Endodermal cell (in vitro differentiated cells): ENCODE measurements at regions not wholly inside any gene's neighbourhood (a gene's known extent, or its start where the extent isn't known, plus 50 kb on each side); places are given as distances from the start of the nearest gene placed in this dataset.

Source experiments
- DNase-seq: peaks from one replicate; pipeline ENCODE4 v3.0.0-alpha.2; 2017
- H3K27ac ChIP-seq: 2 replicates; pipeline ENCODE4 v1.5.1; 2013; ENCODE audit warnings: mild to moderate bottlenecking, low read depth, low read length, moderate library complexity
- H3K27me3 ChIP-seq: 2 replicates; pipeline ENCODE4 v1.6.1; 2013; ENCODE audit warnings: mild to moderate bottlenecking, low read length, moderate library complexity; ENCODE audit not compliant: insufficient read depth, control insufficient read depth, poor library complexity, severe bottlenecking
- H3K36me3 ChIP-seq: 2 replicates; pipeline ENCODE4 v1.7.0; 2013; ENCODE audit warnings: mild to moderate bottlenecking, low read length, moderate library complexity; ENCODE audit not compliant: control insufficient read depth, insufficient read depth
- H3K4me1 ChIP-seq: one replicate; pipeline ENCODE4 v1.7.0; 2013; ENCODE audit warnings: low read length; ENCODE audit not compliant: control insufficient read depth, insufficient read depth
- H3K4me3 ChIP-seq: 2 replicates; pipeline ENCODE4 v1.5.1; 2013; ENCODE audit warnings: mild to moderate bottlenecking, low read length, moderate library complexity
- H3K9ac ChIP-seq: 2 replicates; pipeline ENCODE4 v1.6.1; 2013; ENCODE audit warnings: mild to moderate bottlenecking, low read length, moderate library complexity; ENCODE audit not compliant: poor library complexity, severe bottlenecking; ENCODE audit errors: extremely low read depth
- H3K9me3 ChIP-seq: 2 replicates; pipeline ENCODE4 v1.6.1; 2013; ENCODE audit warnings: mild to moderate bottlenecking, low read length, moderate library complexity; ENCODE audit not compliant: control insufficient read depth
- H3K27ac Mint-ChIP-seq: 2 replicates; pipeline ENCODE4 v1.8.0; 2020; ENCODE audit warnings: mixed read lengths
- H3K27me3 Mint-ChIP-seq: 2 replicates; pipeline ENCODE4 v1.8.0; 2021; ENCODE audit warnings: mild to moderate bottlenecking, mixed read lengths; ENCODE audit not compliant: insufficient read depth
- H3K36me3 Mint-ChIP-seq: 2 replicates; pipeline ENCODE4 v1.8.0; 2020; ENCODE audit warnings: low read depth, mixed read lengths
- H3K4me1 Mint-ChIP-seq: 2 replicates; pipeline ENCODE4 v1.8.0; 2020; ENCODE audit warnings: mixed read lengths
- H3K4me3 Mint-ChIP-seq: 2 replicates; pipeline ENCODE4 v1.8.0; 2020; ENCODE audit warnings: mild to moderate bottlenecking, moderate library complexity, mixed read lengths
- H3K9me3 Mint-ChIP-seq: 2 replicates; pipeline ENCODE4 v1.8.0; 2020; ENCODE audit warnings: mild to moderate bottlenecking, mixed read lengths
- WGBS, 2 experiments: methylation state at CpG; one replicate each; pipeline versions ENCODE4 v1.1.5 to v1.1.7; 2013; ENCODE audit warnings: missing lambda C conversion rate in 2 of 2, mixed read lengths in 1 of 2; ENCODE audit not compliant: insufficient coverage in 1 of 2, insufficient read length in 1 of 2; 5-methylcytosine and 5-hydroxymethylcytosine counted together
- TF ChIP-seq, protein P1 (sequence below): fragments of 200-600 bp; sonication (generic); conservative IDR thresholded peaks from 2 replicates; pipeline ENCODE4 v1.5.0; 2021; ENCODE audit warnings: antibody characterized with exemption, mild to moderate bottlenecking

DNA sequence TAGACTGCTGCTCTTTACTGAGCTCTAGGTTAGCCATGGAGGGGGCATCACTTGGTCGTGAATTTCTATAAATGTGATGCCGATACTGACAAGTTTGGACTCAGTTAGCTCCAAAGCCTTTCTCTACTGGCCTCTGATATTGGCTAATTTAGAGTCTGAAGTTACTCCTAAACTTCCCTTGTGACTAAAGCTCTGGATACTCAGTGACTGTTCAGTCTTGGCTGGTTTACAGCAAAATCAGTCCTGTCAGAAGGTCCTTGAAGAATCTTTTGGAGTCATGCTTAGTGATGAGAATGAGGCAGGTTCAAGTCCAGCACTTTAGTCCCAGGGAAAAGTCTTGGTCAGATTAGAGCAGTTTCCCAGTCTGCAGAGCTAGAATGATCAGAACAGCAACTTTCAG, 197.5 kb upstream of the HS3ST4 start:
- Histone ChIP-seq H3K4me1 (no peaks in the 10 kb centered on the region), H3K9me3 (peaks cover 22% of the 10 kb centered on the region), H3K27me3 (no peaks in the 10 kb centered on the region), H3K27ac (no peak overlapping the region), H3K36me3 (no peaks in the 10 kb centered on the region), H3K9ac (no peak overlapping the region), H3K4me3 (no peak overlapping the region)
- 83 to 97% methylated on average over 2 of the region's 2 CpGs for WGBS, 2 experiments
- H3K36me3 Mint-ChIP-seq = no peaks in the 10 kb centered on the region
- no peak overlapping the region for H3K4me3 Mint-ChIP-seq
- H3K9me3 Mint-ChIP-seq = peaks cover 14% of the 10 kb centered on the region
- H3K4me1 Mint-ChIP-seq = peaks cover 29% of the 10 kb centered on the region
- no peak for DNase-seq
- H3K27me3 Mint-ChIP-seq = no peaks in the 10 kb centered on the region
- no peak overlapping the region for H3K27ac Mint-ChIP-seq
- TF ChIP-seq, protein P1, sequence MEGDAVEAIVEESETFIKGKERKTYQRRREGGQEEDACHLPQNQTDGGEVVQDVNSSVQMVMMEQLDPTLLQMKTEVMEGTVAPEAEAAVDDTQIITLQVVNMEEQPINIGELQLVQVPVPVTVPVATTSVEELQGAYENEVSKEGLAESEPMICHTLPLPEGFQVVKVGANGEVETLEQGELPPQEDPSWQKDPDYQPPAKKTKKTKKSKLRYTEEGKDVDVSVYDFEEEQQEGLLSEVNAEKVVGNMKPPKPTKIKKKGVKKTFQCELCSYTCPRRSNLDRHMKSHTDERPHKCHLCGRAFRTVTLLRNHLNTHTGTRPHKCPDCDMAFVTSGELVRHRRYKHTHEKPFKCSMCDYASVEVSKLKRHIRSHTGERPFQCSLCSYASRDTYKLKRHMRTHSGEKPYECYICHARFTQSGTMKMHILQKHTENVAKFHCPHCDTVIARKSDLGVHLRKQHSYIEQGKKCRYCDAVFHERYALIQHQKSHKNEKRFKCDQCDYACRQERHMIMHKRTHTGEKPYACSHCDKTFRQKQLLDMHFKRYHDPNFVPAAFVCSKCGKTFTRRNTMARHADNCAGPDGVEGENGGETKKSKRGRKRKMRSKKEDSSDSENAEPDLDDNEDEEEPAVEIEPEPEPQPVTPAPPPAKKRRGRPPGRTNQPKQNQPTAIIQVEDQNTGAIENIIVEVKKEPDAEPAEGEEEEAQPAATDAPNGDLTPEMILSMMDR = no peak

DNA sequence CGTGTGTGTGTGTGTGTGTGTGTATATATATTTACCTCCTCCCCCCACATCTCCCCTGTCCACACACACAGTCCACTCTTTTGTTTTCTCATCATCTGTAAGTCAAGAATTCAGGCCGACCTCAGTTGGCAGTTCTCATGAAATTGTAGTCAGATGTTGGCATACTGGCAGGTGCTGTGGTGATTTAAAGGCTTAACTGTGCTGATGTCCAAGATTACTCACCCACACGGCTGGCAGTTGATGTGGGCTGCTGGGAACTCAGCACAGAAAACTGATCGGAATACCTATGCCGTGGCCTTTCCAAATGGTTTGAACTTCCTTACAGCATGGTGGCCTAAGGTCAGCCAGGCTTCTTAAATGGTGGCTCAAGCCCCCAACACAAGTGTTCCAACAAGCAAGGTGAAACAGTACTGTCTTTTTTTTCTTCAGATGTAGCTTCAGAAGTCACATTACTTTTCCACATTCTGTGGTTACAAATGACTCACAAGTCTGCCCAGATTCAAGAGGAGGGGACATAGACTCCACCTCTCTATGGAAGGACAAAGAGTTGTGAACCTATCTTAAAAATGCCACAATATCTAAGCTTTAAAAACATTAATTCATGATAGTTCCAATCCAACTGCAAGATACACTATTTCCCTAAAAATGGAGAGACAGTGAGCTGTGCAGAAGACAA, 198.5 kb upstream of the HS3ST4 start:
- H3K27ac ChIP-seq = no peak overlapping the region
- Mint-ChIP-seq H3K27ac (no peak overlapping the region), H3K4me3 (no peak overlapping the region), H3K4me1 (peaks cover 22% of the 10 kb centered on the region), H3K27me3 (no peaks in the 10 kb centered on the region), H3K36me3 (no peaks in the 10 kb centered on the region), H3K9me3 (peaks cover 16% of the 10 kb centered on the region)
- no peaks in the 10 kb centered on the region for H3K27me3 ChIP-seq
- 93 to 100% methylated on average over 3 to 4 of the region's 5 CpGs for WGBS, 2 experiments
- DNase-seq = no peak
- H3K4me1 ChIP-seq = no peaks in the 10 kb centered on the region
- H3K36me3 ChIP-seq = no peaks in the 10 kb centered on the region
- H3K9ac ChIP-seq = no peak overlapping the region
- TF ChIP-seq, protein P1 = no peak
- H3K4me3 ChIP-seq = no peak overlapping the region
- peaks cover 22% of the 10 kb centered on the region for H3K9me3 ChIP-seq

DNA sequence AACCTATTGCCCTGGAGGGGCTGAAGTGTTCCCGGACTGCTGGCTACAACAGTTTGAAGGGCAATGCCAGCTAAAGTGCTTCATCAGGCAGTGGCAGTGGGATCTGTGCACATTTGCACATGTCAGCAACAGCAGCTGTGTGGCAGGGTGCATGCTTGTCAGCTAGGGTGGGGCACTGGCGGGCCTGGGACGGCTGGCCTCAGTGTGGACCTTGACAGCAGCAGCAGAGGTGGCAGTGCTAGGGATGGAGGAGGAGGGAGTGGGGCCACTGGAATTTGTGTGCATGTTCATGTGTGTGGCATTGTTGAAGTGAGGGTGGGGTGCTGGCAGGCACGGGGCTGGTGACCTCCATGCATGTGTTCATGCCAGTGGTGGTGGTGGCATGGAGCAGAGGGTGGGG, 203.3 kb upstream of the HS3ST4 start:
- Histone ChIP-seq H3K4me3 (no peak overlapping the region), H3K9ac (no peak overlapping the region), H3K27ac (no peak overlapping the region), H3K9me3 (peaks cover 13% of the 10 kb centered on the region), H3K4me1 (no peaks in the 10 kb centered on the region), H3K27me3 (no peaks in the 10 kb centered on the region), H3K36me3 (no peaks in the 10 kb centered on the region)
- TF ChIP-seq, protein P1 = no peak
- Mint-ChIP-seq H3K4me3 (no peak overlapping the region), H3K4me1 (no peaks in the 10 kb centered on the region), H3K9me3 (peaks cover 13% of the 10 kb centered on the region), H3K36me3 (no peaks in the 10 kb centered on the region), H3K27ac (no peak overlapping the region), H3K27me3 (no peaks in the 10 kb centered on the region)
- WGBS, 2 experiments = 92 to 100% methylated on average over 1 to 4 of the region's 4 CpGs
- no peak for DNase-seq
